ENCODE measurements at regions not wholly inside any gene's neighbourhood (a gene's known extent, or its start where the extent isn't known, plus 50 kb on each side); places are given as distances from the start of the nearest gene placed in this dataset.

DNA sequence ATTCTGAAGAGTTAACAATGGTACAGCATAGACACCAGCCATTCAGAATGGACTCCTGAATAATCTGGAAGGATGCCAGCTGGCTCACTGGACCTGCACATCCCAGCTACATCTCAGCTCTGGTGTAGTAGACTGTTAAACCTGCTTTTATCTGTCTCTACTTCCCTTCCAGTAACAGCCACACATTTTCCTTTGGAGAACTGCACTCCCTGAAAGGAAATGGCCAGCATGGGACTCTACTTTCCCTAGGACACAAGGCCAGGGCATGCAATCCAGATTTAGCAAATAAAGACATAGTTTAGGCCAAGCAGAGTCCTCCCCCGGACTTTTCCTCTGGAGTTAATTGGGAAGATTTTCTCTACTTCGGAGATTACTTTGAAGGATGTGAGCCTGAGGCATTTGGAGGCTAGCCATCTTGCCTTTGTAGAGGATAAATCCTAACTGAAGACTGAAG is 82.7 kb upstream of the TCF12 start:
- no peak overlapping the region for H2BK15ac ChIP-seq (ENCODE audit: low read length)
- H2BK12ac ChIP-seq (ENCODE audit: low read depth, low read length) = no peak overlapping the region
- CTCF ChIA-PET (ENCODE audit: partially characterized antibody) = no interaction called here
- no peak overlapping the region for H2AK5ac ChIP-seq (ENCODE audit: low read depth, low read length)
- H3K18ac ChIP-seq (ENCODE audit: extremely low read depth, low read length) = no peak overlapping the region
- POLR2A ChIA-PET (ENCODE audit: partially characterized antibody) = no interaction called here
- no peak overlapping the region for H3K4ac ChIP-seq (replicated peaks; ENCODE audit: insufficient read length, low read depth, low read length)
- 88% methylated on average over 2 of the region's 2 CpGs; no CpG with 5 or more reads in 1 of the 2 experiments for WGBS, 2 experiments (ENCODE audit: extremely low coverage in 1 of 2, insufficient coverage in 1 of 2, insufficient read length in 1 of 2, insufficient replicate concordance in 2 of 2, low coverage in 1 of 2, low lambda C conversion rate in 2 of 2, missing lambda C conversion rate in 1 of 2)
- no peak overlapping the region for H3K56ac ChIP-seq (replicated peaks; ENCODE audit: insufficient read length, low read depth, low read length)
- H3K79me2 ChIP-seq (ENCODE audit: control insufficient read depth in 1 of 2, insufficient read depth in 2 of 2, low read length in 2 of 2) = no peaks in the 10 kb centered on the region
- H4K8ac ChIP-seq (ENCODE audit: extremely low read depth, insufficient read depth, low read length) = no peak overlapping the region
- H3K14ac ChIP-seq (ENCODE audit: insufficient read length) = no peak overlapping the region
- H3K9ac ChIP-seq (replicated peaks in 1 of 4; ENCODE audit: extremely low read depth in 1 of 4, low read depth in 3 of 4, low read length in 3 of 4) = no peak overlapping the region
- H3K23ac ChIP-seq (ENCODE audit: insufficient read length) = no peak overlapping the region
- no peaks in the 10 kb centered on the region for H3K79me1 ChIP-seq (ENCODE audit: low read depth, low read length)
- no peak overlapping the region for H2BK20ac ChIP-seq (ENCODE audit: low read length)
- H3K27me3 ChIP-seq (replicated peaks in 1 of 4; ENCODE audit: control insufficient read depth in 3 of 4, extremely low read depth in 1 of 4, insufficient read depth in 3 of 4, low read length in 3 of 4) = no peaks in the 10 kb centered on the region
- H4K20me1 ChIP-seq (replicated peaks in 1 of 2; ENCODE audit: control insufficient read depth in 1 of 2, insufficient read depth in 2 of 2, low read length in 2 of 2) = no peaks in the 10 kb centered on the region
- H4K5ac ChIP-seq (ENCODE audit: insufficient read length, low read depth, low read length) = no peak overlapping the region
- H3K4me3 ChIP-seq (ENCODE audit: extremely low read depth in 1 of 4, insufficient read depth in 2 of 4, low read depth in 3 of 4, low read length in 4 of 4) = no peak overlapping the region
- no peaks in the 10 kb centered on the region for H3K9me3 ChIP-seq (ENCODE audit: insufficient read depth in 2 of 2, low read depth in 1 of 2, low read length in 1 of 2)
- H2AFZ ChIP-seq (ENCODE audit: low read length) = no peak overlapping the region
- H2BK5ac ChIP-seq (ENCODE audit: low read depth, low read length) = no peak overlapping the region
- DNase-seq (ENCODE audit: low read depth in 1 of 2, low spot score in 2 of 2) = no peak
- no peaks in the 10 kb centered on the region for H3K23me2 ChIP-seq (ENCODE audit: low read depth, low read length)
- no peak overlapping the region for H4K91ac ChIP-seq (replicated peaks; ENCODE audit: insufficient read length, low read length)
- no peak overlapping the region for H3K4me2 ChIP-seq (ENCODE audit: insufficient read depth in 1 of 2, low read depth in 2 of 2, low read length in 2 of 2)
- no peak overlapping the region for H2BK120ac ChIP-seq (replicated peaks; ENCODE audit: low read depth, low read length)
- H3K27ac ChIP-seq (ENCODE audit: low read depth, low read length) = no peak overlapping the region
- no peaks in the 10 kb centered on the region for H3K36me3 ChIP-seq (ENCODE audit: control insufficient read depth in 2 of 4, insufficient read depth in 4 of 4, low read length in 3 of 4)
- FAIRE-seq = no peak
- no peaks in the 10 kb centered on the region for H3K4me1 ChIP-seq (replicated peaks in 1 of 4; ENCODE audit: control insufficient read depth in 3 of 4, insufficient read depth in 4 of 4, low read length in 3 of 4)
- no peak for TF ChIP-seq RBBP5 (IDR thresholded peaks at IDR 0.05; ENCODE audit: borderline replicate concordance, low read depth, low read length)
- no peak for TF ChIP-seq ZNF274 (IDR thresholded peaks at IDR 0.05; ENCODE audit: borderline replicate concordance, extremely low read depth, low read length)
- TF ChIP-seq, protein P1, sequence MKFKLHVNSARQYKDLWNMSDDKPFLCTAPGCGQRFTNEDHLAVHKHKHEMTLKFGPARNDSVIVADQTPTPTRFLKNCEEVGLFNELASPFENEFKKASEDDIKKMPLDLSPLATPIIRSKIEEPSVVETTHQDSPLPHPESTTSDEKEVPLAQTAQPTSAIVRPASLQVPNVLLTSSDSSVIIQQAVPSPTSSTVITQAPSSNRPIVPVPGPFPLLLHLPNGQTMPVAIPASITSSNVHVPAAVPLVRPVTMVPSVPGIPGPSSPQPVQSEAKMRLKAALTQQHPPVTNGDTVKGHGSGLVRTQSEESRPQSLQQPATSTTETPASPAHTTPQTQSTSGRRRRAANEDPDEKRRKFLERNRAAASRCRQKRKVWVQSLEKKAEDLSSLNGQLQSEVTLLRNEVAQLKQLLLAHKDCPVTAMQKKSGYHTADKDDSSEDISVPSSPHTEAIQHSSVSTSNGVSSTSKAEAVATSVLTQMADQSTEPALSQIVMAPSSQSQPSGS (IDR thresholded peaks at IDR 0.05; ENCODE audit: low read length) = no peak
